Sigmoid colon (tissue), 3 donors: ENCODE measurements at regions not wholly inside any gene's neighbourhood (a gene's known extent, or its start where the extent isn't known, plus 50 kb on each side); places are given as distances from the start of the nearest gene placed in this dataset.

Experiments used
- CTCF ChIP-seq, 4 experiments: fragments of 450-650 bp in 3 of 4; fragments of 200-600 bp in 1 of 4; IDR thresholded peaks; one replicate each; pipeline ENCODE4 v1.5.1; 2016 to 2019; ENCODE audit warnings: antibody characterized with exemption in 4 of 4, mild to moderate bottlenecking in 3 of 4, moderate library complexity in 2 of 4
- POLR2A ChIP-seq, 2 donors: fragments of 450-650 bp; IDR thresholded peaks; one replicate each; pipeline ENCODE4 v1.6.1; 2016; ENCODE audit warnings: antibody characterized with exemption in 2 of 2, mild to moderate bottlenecking in 2 of 2, moderate library complexity in 2 of 2

- TF ChIP-seq POLR2A (IDR thresholded peaks at IDR 0.05) (no peak), CTCF (IDR thresholded peaks at IDR 0.05) (no peak)
Observed at GRCh38 chr6:132133736-132134445, 182.7 kb upstream of the CCN2 start.
